WTC11 (cell line): ENCODE measurements at regions not wholly inside any gene's neighbourhood (a gene's known extent, or its start where the extent isn't known, plus 50 kb on each side); places are given as distances from the start of the nearest gene placed in this dataset.
"Not testable (repeated sequence)": the region's sequence is repeated elsewhere in the genome, so short reads cannot be mapped to it uniquely, and the experiment has no call there.

ENCODE experiments used
- ATAC-seq: fragments of 200-7000 bp; cut with Tn5 transposase; 2 replicates; pipeline ENCODE4 v1.10.0; 2021; ENCODE audit warnings: mild to moderate bottlenecking, moderate library complexity
- CTCF ChIA-PET: fragments of 300-600 bp; sonication (Branson Sonifier 250); formaldehyde crosslinking; loops from one replicate; lab custom pipeline; 2021; ENCODE audit warnings: antibody characterized with exemption; lab: Charles Lee
- POLR2A ChIA-PET: fragments of 350-600 bp; sonication (Branson Sonifier 250); formaldehyde crosslinking; loops from one replicate; lab custom pipeline; 2021; ENCODE audit warnings: antibody characterized with exemption; lab: Charles Lee
- DNase-seq: peaks from one replicate; pipeline ENCODE4 v3.0.0; 2021; ENCODE audit warnings: low spot score
- H3K27ac Mint-ChIP-seq: 2 replicates; pipeline ENCODE4 v1.8.0; 2021; ENCODE audit warnings: mixed read lengths
- H3K27me3 Mint-ChIP-seq: 2 replicates; pipeline ENCODE4 v1.8.0; 2021; ENCODE audit warnings: low read depth, mild to moderate bottlenecking, moderate library complexity, mixed read lengths
- H3K36me3 Mint-ChIP-seq: 2 replicates; pipeline ENCODE4 v1.8.0; 2021; ENCODE audit warnings: mixed read lengths
- H3K4me1 Mint-ChIP-seq: 2 replicates; pipeline ENCODE4 v1.8.0; 2022; ENCODE audit warnings: mixed read lengths
- H3K4me3 Mint-ChIP-seq: 2 replicates; pipeline ENCODE4 v1.8.0; 2021; ENCODE audit warnings: mild to moderate bottlenecking, moderate library complexity, mixed read lengths
- H3K9me3 Mint-ChIP-seq: 2 replicates; pipeline ENCODE4 v1.8.0; 2021; ENCODE audit warnings: mixed read lengths
- ATF1 ChIP-seq: sonication (generic); formaldehyde crosslinking; IDR thresholded peaks from 2 replicates; pipeline ENCODE4 v1.8.1; 2023; ENCODE audit warnings: mild to moderate bottlenecking, moderate library complexity, missing genetic modification reagents
- ATF6 ChIP-seq: sonication (generic); formaldehyde crosslinking; IDR thresholded peaks from 2 replicates; pipeline ENCODE4 v1.8.1; 2023; ENCODE audit warnings: mild to moderate bottlenecking, missing genetic modification reagents
- CTCF ChIP-seq: fragments of 200-600 bp; IDR thresholded peaks from 2 replicates; pipeline ENCODE4 v1.8.0; 2022; ENCODE audit warnings: antibody characterized with exemption
- E2F1 ChIP-seq: sonication (generic); formaldehyde crosslinking; IDR thresholded peaks from 2 replicates; pipeline ENCODE4 v1.8.0; 2022; ENCODE audit warnings: mild to moderate bottlenecking, missing genetic modification reagents
- ESRRA ChIP-seq: sonication (generic); formaldehyde crosslinking; IDR thresholded peaks from 2 replicates; pipeline ENCODE4 v1.8.1; 2022; ENCODE audit warnings: mild to moderate bottlenecking, missing genetic modification reagents, borderline replicate concordance
- GABPB1 ChIP-seq: sonication (generic); formaldehyde crosslinking; IDR thresholded peaks from 2 replicates; pipeline ENCODE4 v1.8.1; 2023; ENCODE audit warnings: mild to moderate bottlenecking, missing genetic modification reagents
- GRHL2 ChIP-seq: fragments of 250-450 bp; sonication (Bioruptor Pico); IDR thresholded peaks from 2 replicates; pipeline ENCODE4 v1.8.0; 2022; ENCODE audit warnings: mild to moderate bottlenecking, moderate library complexity; ENCODE audit not compliant: insufficient replicate concordance, severe bottlenecking
- JUN ChIP-seq: sonication (generic); formaldehyde crosslinking; IDR thresholded peaks from 2 replicates; pipeline ENCODE4 v1.8.0; 2023; ENCODE audit warnings: mild to moderate bottlenecking, missing genetic modification reagents
- MAX ChIP-seq: sonication (generic); formaldehyde crosslinking; IDR thresholded peaks from 2 replicates; pipeline ENCODE4 v1.8.0; 2022; ENCODE audit warnings: mild to moderate bottlenecking, missing genetic modification reagents
- NR1H2 ChIP-seq: sonication (generic); formaldehyde crosslinking; IDR thresholded peaks from 2 replicates; pipeline ENCODE4 v1.9.0; 2021; ENCODE audit warnings: mild to moderate bottlenecking, moderate library complexity, missing genetic modification reagents
- PRRX2 ChIP-seq: fragments of 250-450 bp; sonication (Bioruptor Pico); IDR thresholded peaks from 2 replicates; pipeline ENCODE4 v1.8.0; 2021; ENCODE audit warnings: mild to moderate bottlenecking
- RELA ChIP-seq: sonication (generic); formaldehyde crosslinking; IDR thresholded peaks from 2 replicates; pipeline ENCODE4 v1.8.1; 2022; ENCODE audit warnings: missing genetic modification reagents, mild to moderate bottlenecking, borderline replicate concordance
- SOX15 ChIP-seq: fragments of 250-450 bp; sonication (Bioruptor Pico); IDR thresholded peaks from 2 replicates; pipeline ENCODE4 v1.9.0; 2021; ENCODE audit warnings: mild to moderate bottlenecking
- ZMAT4 ChIP-seq: fragments of 250-450 bp; sonication (Bioruptor Pico); IDR thresholded peaks from 2 replicates; pipeline ENCODE4 v1.9.0; 2021; ENCODE audit warnings: mild to moderate bottlenecking
- ZNF121 ChIP-seq: sonication (generic); formaldehyde crosslinking; IDR thresholded peaks from 2 replicates; pipeline ENCODE4 v1.8.0; 2023; ENCODE audit warnings: missing genetic modification reagents
- ZNF138 ChIP-seq: sonication (generic); formaldehyde crosslinking; conservative IDR thresholded peaks from 2 replicates; pipeline ENCODE4 v1.8.1; 2022; ENCODE audit warnings: mild to moderate bottlenecking, moderate library complexity, missing genetic modification reagents
- ZNF232 ChIP-seq: sonication (generic); formaldehyde crosslinking; IDR thresholded peaks from 2 replicates; pipeline ENCODE4 v1.8.0; 2022; ENCODE audit warnings: mild to moderate bottlenecking, missing genetic modification reagents
- ZNF263 ChIP-seq: sonication (generic); formaldehyde crosslinking; IDR thresholded peaks from 2 replicates; pipeline ENCODE4 v1.8.1; 2022; ENCODE audit warnings: low read depth, mild to moderate bottlenecking, moderate library complexity, missing genetic modification reagents

GRCh38 chr19:5285311-5285710 lies 55.3 kb downstream of the PTPRS start (continued):
- TF ChIP-seq CTCF: no peak
- TF ChIP-seq ZNF138: no peak
- TF ChIP-seq PRRX2 (CRISPR knock-in tag): no peak
- TF ChIP-seq ZMAT4 (CRISPR knock-in tag): no peak

GRCh38 chr19:5282901-5283300 lies 57.7 kb downstream of the PTPRS start:
- Mint-ChIP-seq H3K27ac (no peak overlapping the region), H3K9me3 (no peaks in the 10 kb centered on the region), H3K36me3 (peaks cover 13% of the 10 kb centered on the region), H3K27me3 (no peaks in the 10 kb centered on the region), H3K4me3 (no peak overlapping the region), H3K4me1 (no peaks in the 10 kb centered on the region)
- no peak for ATAC-seq
- ChIA-PET CTCF (no interaction called here), POLR2A (no interaction called here)
- no peak for TF ChIP-seq GRHL2 (CRISPR knock-in tag)
- DNase-seq: no peak

GRCh38 chr19:5281588-5281987 lies 59.0 kb downstream of the PTPRS start:
- no peak overlapping the region for H3K27ac Mint-ChIP-seq
- no peaks in the 10 kb centered on the region for H3K4me1 Mint-ChIP-seq
- H3K36me3 Mint-ChIP-seq: peaks cover 13% of the 10 kb centered on the region
- no peaks in the 10 kb centered on the region for H3K27me3 Mint-ChIP-seq
- no peak for ATAC-seq
- no peak for DNase-seq
- TF ChIP-seq GABPB1 (CRISPR knock-in tag) (no peak), RELA (CRISPR knock-in tag) (no peak), ESRRA (no peak), SOX15 (CRISPR knock-in tag) (no peak), ATF1 (CRISPR knock-in tag) (no peak), JUN (CRISPR knock-in tag) (no peak), NR1H2 (CRISPR knock-in tag) (no peak), ZNF263 (no peak), ZNF232 (CRISPR knock-in tag) (no peak), MAX (no peak), ATF6 (CRISPR knock-in tag) (no peak), E2F1 (no peak)
- ChIA-PET CTCF (interaction anchor here (1.2 kb wide), 1 partner anchor 46 kb away, joined by 4 read pairs; no protein-coding TSS in a partner anchor), POLR2A (interaction anchor here (0.5 kb wide), 1 partner anchor 42 kb away, joined by 4 read pairs; no protein-coding TSS in a partner anchor)
- no peaks in the 10 kb centered on the region for H3K9me3 Mint-ChIP-seq
- H3K4me3 Mint-ChIP-seq: no peak overlapping the region

- DNase-seq, H3K4me1 Mint-ChIP-seq, H3K9me3 Mint-ChIP-seq, H3K4me3 Mint-ChIP-seq: not testable (repeated sequence)
- CTCF ChIA-PET: interaction anchor here (0.6 kb wide), 1 partner anchor 249 kb away, joined by 3 read pairs; no protein-coding TSS in a partner anchor
- peaks cover 19% of the 10 kb centered on the region for H3K36me3 Mint-ChIP-seq
- peak; percentile 43; the same call in 1 of the 2 replicates for TF ChIP-seq ZNF121 (CRISPR knock-in tag)
- TF ChIP-seq, all 79 proteins: peak for 1; not testable (repeated sequence) for 78
- H3K27me3 Mint-ChIP-seq, ATAC-seq: not testable (repeated sequence)
- POLR2A ChIA-PET: interaction anchor here (0.6 to 0.7 kb wide), 2 partner anchors 1008 to 1068 kb away, joined by 3 read pairs; no protein-coding TSS in a partner anchor
- H3K27ac Mint-ChIP-seq: peak overlapping the region; percentile 25; the same call in 1 of the 2 replicates
These were observed 64.9 kb downstream of the PTPRS start for GRCh38 chr19:5275668-5276067.
